ENCODE measurements at regions not wholly inside any gene's neighbourhood (a gene's known extent, or its start where the extent isn't known, plus 50 kb on each side); places are given as distances from the start of the nearest gene placed in this dataset.

GRCh38 chr3:20334842-20335241, 148.8 kb upstream of the SGO1 start:
- TF ChIP-seq CTCF (IDR thresholded peaks at IDR 0.05; ENCODE audit: low read length) (no peak), EZH2phosphoT487 (IDR thresholded peaks at IDR 0.05; ENCODE audit: low read length) (no peak), EZH2 (optimal IDR thresholded peaks at IDR 0.05; ENCODE audit: low read depth, low read length) (no peak)
- no peak for DNase-seq
- Histone ChIP-seq H3K9me2 (replicated peaks; ENCODE audit: insufficient read depth, low read length) (no peaks in the 10 kb centered on the region), H3F3A (ENCODE audit: insufficient read depth, low read length) (no peaks in the 10 kb centered on the region), H3K4me3 (ENCODE audit: low read length) (no peak overlapping the region), H2AFZ (ENCODE audit: low read length) (no peak overlapping the region), H3K27me3 (replicated peaks; ENCODE audit: insufficient read depth, low read length) (no peaks in the 10 kb centered on the region), H3K4me2 (ENCODE audit: low read depth, low read length) (no peak overlapping the region), H3K79me2 (ENCODE audit: low read length) (no peaks in the 10 kb centered on the region), H4K20me1 (ENCODE audit: insufficient read depth, low read length) (no peaks in the 10 kb centered on the region), H3K36me3 (replicated peaks; ENCODE audit: insufficient read depth, low read length) (no peaks in the 10 kb centered on the region), H3K9me3 (replicated peaks; ENCODE audit: insufficient read depth, low read length) (no peaks in the 10 kb centered on the region), H3K27ac (ENCODE audit: low read length) (no peak overlapping the region), H3K4me1 (ENCODE audit: low read length) (no peaks in the 10 kb centered on the region), H3K9ac (ENCODE audit: low read length) (no peak overlapping the region)

GRCh38 chr3:20327889-20328288, 141.9 kb upstream of the SGO1 start:
- Histone ChIP-seq H3K9me2 (replicated peaks; ENCODE audit: insufficient read depth, low read length) (no peaks in the 10 kb centered on the region), H3K36me3 (replicated peaks; ENCODE audit: insufficient read depth, low read length) (no peaks in the 10 kb centered on the region), H3F3A (ENCODE audit: insufficient read depth, low read length) (no peaks in the 10 kb centered on the region), H3K27me3 (replicated peaks; ENCODE audit: insufficient read depth, low read length) (no peaks in the 10 kb centered on the region), H3K4me2 (ENCODE audit: low read depth, low read length) (no peak overlapping the region), H3K27ac (ENCODE audit: low read length) (no peak overlapping the region), H4K20me1 (ENCODE audit: insufficient read depth, low read length) (no peaks in the 10 kb centered on the region), H2AFZ (ENCODE audit: low read length) (no peak overlapping the region), H3K9me3 (replicated peaks; ENCODE audit: insufficient read depth, low read length) (no peaks in the 10 kb centered on the region), H3K9ac (ENCODE audit: low read length) (no peak overlapping the region), H3K4me1 (ENCODE audit: low read length) (no peaks in the 10 kb centered on the region), H3K79me2 (ENCODE audit: low read length) (no peaks in the 10 kb centered on the region), H3K4me3 (ENCODE audit: low read length) (no peak overlapping the region)
- TF ChIP-seq CTCF (IDR thresholded peaks at IDR 0.05; ENCODE audit: low read length) (no peak), EZH2 (optimal IDR thresholded peaks at IDR 0.05; ENCODE audit: low read depth, low read length) (no peak), EZH2phosphoT487 (IDR thresholded peaks at IDR 0.05; ENCODE audit: low read length) (no peak)
- no peak for DNase-seq

GRCh38 chr3:20326541-20326940, 140.5 kb upstream of the SGO1 start:
- Histone ChIP-seq H3K79me2 (ENCODE audit: low read length) (no peaks in the 10 kb centered on the region), H4K20me1 (ENCODE audit: insufficient read depth, low read length) (no peaks in the 10 kb centered on the region), H2AFZ (ENCODE audit: low read length) (no peak overlapping the region)

More at GRCh38 chr3:20326541-20326940, 140.5 kb upstream of the SGO1 start:
- Histone ChIP-seq H3K9me3 (replicated peaks; ENCODE audit: insufficient read depth, low read length) (no peaks in the 10 kb centered on the region), H3K4me2 (ENCODE audit: low read depth, low read length) (no peak overlapping the region), H3K9me2 (replicated peaks; ENCODE audit: insufficient read depth, low read length) (no peaks in the 10 kb centered on the region), H3K36me3 (replicated peaks; ENCODE audit: insufficient read depth, low read length) (no peaks in the 10 kb centered on the region), H3K27ac (ENCODE audit: low read length) (no peak overlapping the region), H3K4me3 (ENCODE audit: low read length) (no peak overlapping the region), H3K9ac (ENCODE audit: low read length) (no peak overlapping the region), H3F3A (ENCODE audit: insufficient read depth, low read length) (no peaks in the 10 kb centered on the region), H3K27me3 (replicated peaks; ENCODE audit: insufficient read depth, low read length) (no peaks in the 10 kb centered on the region), H3K4me1 (ENCODE audit: low read length) (no peaks in the 10 kb centered on the region)
- TF ChIP-seq EZH2 (optimal IDR thresholded peaks at IDR 0.05; ENCODE audit: low read depth, low read length) = no peak
- no peak for TF ChIP-seq CTCF (IDR thresholded peaks at IDR 0.05; ENCODE audit: low read length)
- no peak for TF ChIP-seq EZH2phosphoT487 (IDR thresholded peaks at IDR 0.05; ENCODE audit: low read length)
- DNase-seq = no peak
